ENCODE measurements at regions not wholly inside any gene's neighbourhood (a gene's known extent, or its start where the extent isn't known, plus 50 kb on each side); places are given as distances from the start of the nearest gene placed in this dataset.

DNA sequence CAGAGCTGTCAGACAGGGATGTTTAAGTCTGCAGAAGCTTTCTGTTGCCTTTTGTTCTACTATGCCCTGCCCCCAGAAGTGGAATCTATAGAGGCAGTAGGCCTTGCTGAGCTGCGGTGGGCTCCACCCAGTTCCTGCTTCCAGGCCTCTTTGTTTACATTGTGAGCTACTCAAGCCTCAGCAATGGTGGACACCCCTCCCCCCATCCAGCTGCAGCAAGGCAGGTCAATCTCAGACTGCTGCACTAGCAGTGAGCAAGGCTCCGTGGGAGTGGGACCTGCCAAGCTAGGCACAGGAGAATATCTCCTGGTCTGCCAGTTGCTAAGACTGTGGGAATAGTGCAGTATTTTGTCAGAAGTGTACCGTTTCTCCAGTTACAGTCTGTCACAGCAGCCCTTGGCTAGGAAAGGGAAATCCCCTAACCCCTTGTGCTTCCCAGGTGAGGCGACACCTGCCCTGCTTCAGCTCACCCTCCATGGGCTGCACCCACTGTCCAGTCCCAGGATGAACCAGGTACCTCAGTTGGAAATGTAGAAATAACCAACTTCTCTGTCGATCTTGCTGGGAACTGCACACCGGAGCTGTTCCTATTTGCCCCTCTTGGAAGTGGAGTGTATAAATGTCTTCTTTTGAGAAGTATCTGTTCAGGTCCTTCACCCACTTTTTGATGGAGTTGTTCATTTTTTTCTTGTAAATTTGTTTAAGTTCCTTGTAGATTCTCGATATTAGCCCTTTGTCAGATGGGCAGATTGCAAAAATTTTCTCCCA lies 213.5 kb upstream of the SLC38A2 start:
- TF ChIP-seq, protein P1, sequence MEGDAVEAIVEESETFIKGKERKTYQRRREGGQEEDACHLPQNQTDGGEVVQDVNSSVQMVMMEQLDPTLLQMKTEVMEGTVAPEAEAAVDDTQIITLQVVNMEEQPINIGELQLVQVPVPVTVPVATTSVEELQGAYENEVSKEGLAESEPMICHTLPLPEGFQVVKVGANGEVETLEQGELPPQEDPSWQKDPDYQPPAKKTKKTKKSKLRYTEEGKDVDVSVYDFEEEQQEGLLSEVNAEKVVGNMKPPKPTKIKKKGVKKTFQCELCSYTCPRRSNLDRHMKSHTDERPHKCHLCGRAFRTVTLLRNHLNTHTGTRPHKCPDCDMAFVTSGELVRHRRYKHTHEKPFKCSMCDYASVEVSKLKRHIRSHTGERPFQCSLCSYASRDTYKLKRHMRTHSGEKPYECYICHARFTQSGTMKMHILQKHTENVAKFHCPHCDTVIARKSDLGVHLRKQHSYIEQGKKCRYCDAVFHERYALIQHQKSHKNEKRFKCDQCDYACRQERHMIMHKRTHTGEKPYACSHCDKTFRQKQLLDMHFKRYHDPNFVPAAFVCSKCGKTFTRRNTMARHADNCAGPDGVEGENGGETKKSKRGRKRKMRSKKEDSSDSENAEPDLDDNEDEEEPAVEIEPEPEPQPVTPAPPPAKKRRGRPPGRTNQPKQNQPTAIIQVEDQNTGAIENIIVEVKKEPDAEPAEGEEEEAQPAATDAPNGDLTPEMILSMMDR (IDR thresholded peaks at IDR 0.05) = no peak
- no peak for TF ChIP-seq POLR2A (IDR thresholded peaks at IDR 0.05)

Data from body of pancreas (tissue), 4 donors.